A673 (cell line): ENCODE measurements at regions not wholly inside any gene's neighbourhood (a gene's known extent, or its start where the extent isn't known, plus 50 kb on each side); places are given as distances from the start of the nearest gene placed in this dataset.

ENCODE experiments used
- CTCF ChIP-seq: fragments of 300-800, 200-600 bp; sonication (generic); conservative IDR thresholded peaks from 2 replicates; pipeline ENCODE4 v1.5.1; 2017; ENCODE audit warnings: low read depth, mild to moderate bottlenecking, antibody characterized with exemption, low read length, moderate library complexity, mixed read lengths
- EZH2 ChIP-seq: fragments of 200-600 bp; sonication (generic); IDR thresholded peaks from 2 replicates; pipeline ENCODE4 v1.6.1; 2017; ENCODE audit warnings: borderline replicate concordance, low read depth, mild to moderate bottlenecking, mixed read lengths, antibody characterized with exemption, low read length; ENCODE audit not compliant: poor library complexity, severe bottlenecking

- TF ChIP-seq CTCF (peak; percentile 39; the same call in 1 of the 2 replicates), EZH2 (no peak)
Measured at GRCh38 chr1:220339581-220339980, 67.3 kb upstream of the RAB3GAP2 start.
